Thoracic aorta (tissue), 2 donors: ENCODE measurements at regions not wholly inside any gene's neighbourhood (a gene's known extent, or its start where the extent isn't known, plus 50 kb on each side); places are given as distances from the start of the nearest gene placed in this dataset.

Experiments used
- ATAC-seq: fragments of 150-250 bp; one replicate; pipeline ENCODE4 v1.8.0; 2017; ENCODE audit warnings: low read depth; ENCODE audit not compliant: insufficient number of reproducible peaks, low FRiP score
- DNase-seq: peaks from one replicate; pipeline ENCODE4 v3.0.0-alpha.2; 2020; ENCODE audit warnings: low spot score
- H3K27ac ChIP-seq, 2 donors: fragments of 200-600 bp; sonication (generic); 1 replicate in 1 of 2; 2 replicates in 1 of 2; pipeline ENCODE4 v1.5.1; 2016; ENCODE audit warnings: mild to moderate bottlenecking in 2 of 2, moderate library complexity in 2 of 2
- H3K27me3 ChIP-seq: fragments of 200-600 bp; sonication (generic); replicated peaks from 2 replicates; pipeline ENCODE4 v1.6.0; 2016; ENCODE audit warnings: mild to moderate bottlenecking; ENCODE audit not compliant: insufficient read depth
- H3K36me3 ChIP-seq: fragments of 200-600 bp; sonication (generic); one replicate; pipeline ENCODE4 v1.5.1; 2016
- H3K4me1 ChIP-seq, 2 donors: fragments of 200-600 bp; sonication (generic); 1 replicate in 1 of 2; 2 replicates in 1 of 2; pipeline versions ENCODE4 v1.5.1 to v1.6.0; 2016; ENCODE audit warnings: low read depth in 2 of 2, mild to moderate bottlenecking in 1 of 2; ENCODE audit not compliant: control insufficient read depth in 1 of 2
- H3K4me3 ChIP-seq: fragments of 200-600 bp; sonication (generic); 2 replicates; pipeline ENCODE4 v1.5.1; 2016; ENCODE audit warnings: mild to moderate bottlenecking
- H3K9me3 ChIP-seq: fragments of 200-600 bp; sonication (generic); 2 replicates; pipeline ENCODE4 v1.5.1; 2016
- CTCF ChIP-seq: fragments of 200-600 bp; sonication (generic); IDR thresholded peaks from one replicate; pipeline ENCODE4 v1.5.1; 2019; ENCODE audit warnings: antibody characterized with exemption

DNA sequence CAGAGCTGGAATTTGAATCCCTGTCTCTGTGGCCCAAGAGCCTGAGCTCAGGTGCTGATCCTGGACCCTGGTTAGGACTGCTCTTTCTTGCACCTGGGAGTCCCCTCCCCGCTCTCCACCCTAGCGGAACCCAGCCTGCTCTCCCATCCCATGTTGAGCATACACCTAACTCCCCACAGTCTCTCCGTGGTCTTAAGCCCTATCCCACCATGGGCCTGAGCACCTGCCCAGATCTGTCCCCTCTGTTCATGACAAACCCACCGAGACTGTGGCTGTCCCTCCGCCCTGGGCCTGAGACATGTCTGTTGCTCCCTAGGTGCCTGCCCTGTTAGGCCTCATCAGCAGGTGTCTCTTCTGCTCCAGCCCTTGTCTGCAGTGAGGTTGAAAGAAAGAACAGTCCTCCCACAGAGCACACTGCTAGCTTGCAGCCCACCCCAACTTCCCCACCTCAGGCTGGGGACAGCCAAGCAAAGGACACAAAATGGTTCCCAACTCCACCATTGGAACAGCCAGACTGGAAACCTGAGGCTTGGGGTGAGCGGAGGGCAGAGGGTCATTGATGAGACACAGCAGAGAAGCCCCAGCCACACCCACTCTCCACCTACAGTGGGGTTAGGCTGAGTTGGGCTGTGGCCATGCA lies 118.5 kb downstream of the MATN1 start:
- no peak for DNase-seq
- H3K27ac ChIP-seq: no peak overlapping the region
- no peak overlapping the region for H3K4me3 ChIP-seq

GRCh38 chr1:30603081-30603858 lies 120.1 kb downstream of the MATN1 start:
- no peaks in the 10 kb centered on the region for H3K9me3 ChIP-seq
- no peaks in the 10 kb centered on the region for H3K4me1 ChIP-seq
- H3K4me3 ChIP-seq: no peak overlapping the region
- H3K36me3 ChIP-seq: no peaks in the 10 kb centered on the region
- no peaks in the 10 kb centered on the region for H3K27me3 ChIP-seq
- no peak for ATAC-seq
- no peak for DNase-seq
- TF ChIP-seq CTCF: no peak
- no peak overlapping the region for H3K27ac ChIP-seq

More for the DNA sequence above, 118.5 kb downstream of the MATN1 start:
- Histone ChIP-seq H3K36me3 (no peaks in the 10 kb centered on the region), H3K9me3 (no peaks in the 10 kb centered on the region), H3K27me3 (no peaks in the 10 kb centered on the region), H3K4me1 (no peaks in the 10 kb centered on the region)
- TF ChIP-seq CTCF: no peak
- ATAC-seq: no peak

DNA sequence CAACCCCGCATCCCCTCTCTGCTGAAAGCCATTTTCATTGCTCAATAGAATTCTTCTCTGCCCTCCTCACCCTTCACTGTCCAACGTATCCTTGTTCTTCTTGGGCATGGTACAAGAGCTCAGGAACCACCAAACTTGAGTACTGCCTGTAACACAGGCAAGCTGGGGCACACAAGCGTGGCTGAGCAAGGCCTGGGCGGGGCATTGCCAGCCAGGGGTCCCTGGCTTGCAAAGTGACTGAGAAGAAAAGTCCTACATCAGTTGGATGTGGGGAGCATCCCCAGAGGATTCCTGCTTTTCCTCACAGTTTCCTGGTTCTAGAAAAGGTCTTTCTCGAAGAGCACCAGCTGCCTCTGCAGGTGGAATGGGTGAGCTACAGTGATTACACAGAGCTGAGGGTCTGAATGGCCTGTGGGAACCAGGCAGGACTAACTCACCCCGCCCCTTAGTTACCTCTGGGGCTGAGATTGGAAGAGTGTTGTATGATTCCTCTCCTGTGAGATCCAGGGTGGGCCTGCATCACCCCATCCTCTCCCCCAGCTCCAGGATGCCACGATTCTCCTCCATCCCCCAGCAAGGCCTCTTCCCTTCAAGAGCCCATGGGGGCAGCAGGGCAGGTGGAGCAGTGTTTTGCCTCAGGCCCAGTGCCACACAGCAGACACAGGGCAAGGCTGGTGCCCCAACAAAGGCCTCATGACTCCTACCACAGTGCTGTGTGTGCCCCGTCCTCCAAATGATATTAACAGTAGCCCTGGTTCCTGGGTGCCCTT lies 121.9 kb downstream of the MATN1 start:
- no peak overlapping the region for H3K4me3 ChIP-seq
- no peaks in the 10 kb centered on the region for H3K4me1 ChIP-seq
- DNase-seq (no peak), ATAC-seq (no peak)
- no peaks in the 10 kb centered on the region for H3K27me3 ChIP-seq
- no peak for TF ChIP-seq CTCF
- no peaks in the 10 kb centered on the region for H3K36me3 ChIP-seq
- no peak overlapping the region for H3K27ac ChIP-seq
- no peaks in the 10 kb centered on the region for H3K9me3 ChIP-seq

DNA sequence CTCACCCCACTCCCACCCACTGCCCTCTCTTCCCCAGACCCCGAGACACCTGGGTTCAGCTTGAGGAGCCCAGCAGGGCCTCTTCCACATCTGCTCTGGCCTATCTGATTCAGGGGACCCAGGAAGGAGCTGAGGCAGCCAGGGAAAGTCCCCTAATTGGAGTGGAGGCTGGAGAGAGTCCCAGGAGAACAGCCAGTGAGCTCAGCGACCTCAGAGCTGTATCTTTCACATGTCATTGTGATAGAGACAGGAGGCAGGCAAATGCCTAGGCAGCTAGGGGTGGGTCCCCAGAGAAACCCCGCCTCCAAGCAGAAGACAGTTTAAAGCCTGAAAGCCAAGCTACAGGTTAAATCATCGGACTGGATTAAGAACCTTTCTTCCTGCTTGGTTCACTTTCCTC lies 122.7 kb downstream of the MATN1 start:
- ATAC-seq (no peak), DNase-seq (no peak)
- Histone ChIP-seq H3K4me3 (no peak overlapping the region), H3K27ac (no peak overlapping the region), H3K27me3 (no peaks in the 10 kb centered on the region), H3K36me3 (no peaks in the 10 kb centered on the region), H3K4me1 (no peaks in the 10 kb centered on the region), H3K9me3 (no peaks in the 10 kb centered on the region)
- no peak for TF ChIP-seq CTCF

- no peak overlapping the region for H3K4me3 ChIP-seq
- no peaks in the 10 kb centered on the region for H3K36me3 ChIP-seq
- DNase-seq: no peak
- no peak for TF ChIP-seq CTCF
- H3K27ac ChIP-seq: no peak overlapping the region
- H3K27me3 ChIP-seq: no peaks in the 10 kb centered on the region
- ATAC-seq: no peak
- H3K4me1 ChIP-seq: no peaks in the 10 kb centered on the region
- H3K9me3 ChIP-seq: no peaks in the 10 kb centered on the region
Observed at GRCh38 chr1:30600258-30600657, 123.1 kb downstream of the MATN1 start.
